GM19025 (cell line): ENCODE measurements at regions not wholly inside any gene's neighbourhood (a gene's known extent, or its start where the extent isn't known, plus 50 kb on each side); places are given as distances from the start of the nearest gene placed in this dataset.

Source experiments
- ATAC-seq: cut with Tn5 transposase; IDR thresholded peaks from one replicate; pipeline ENCODE4 v1.9.1; 2021; ENCODE audit warnings: mild to moderate bottlenecking, low read depth, moderate library complexity; ENCODE audit not compliant: unreplicated experiment

DNA sequence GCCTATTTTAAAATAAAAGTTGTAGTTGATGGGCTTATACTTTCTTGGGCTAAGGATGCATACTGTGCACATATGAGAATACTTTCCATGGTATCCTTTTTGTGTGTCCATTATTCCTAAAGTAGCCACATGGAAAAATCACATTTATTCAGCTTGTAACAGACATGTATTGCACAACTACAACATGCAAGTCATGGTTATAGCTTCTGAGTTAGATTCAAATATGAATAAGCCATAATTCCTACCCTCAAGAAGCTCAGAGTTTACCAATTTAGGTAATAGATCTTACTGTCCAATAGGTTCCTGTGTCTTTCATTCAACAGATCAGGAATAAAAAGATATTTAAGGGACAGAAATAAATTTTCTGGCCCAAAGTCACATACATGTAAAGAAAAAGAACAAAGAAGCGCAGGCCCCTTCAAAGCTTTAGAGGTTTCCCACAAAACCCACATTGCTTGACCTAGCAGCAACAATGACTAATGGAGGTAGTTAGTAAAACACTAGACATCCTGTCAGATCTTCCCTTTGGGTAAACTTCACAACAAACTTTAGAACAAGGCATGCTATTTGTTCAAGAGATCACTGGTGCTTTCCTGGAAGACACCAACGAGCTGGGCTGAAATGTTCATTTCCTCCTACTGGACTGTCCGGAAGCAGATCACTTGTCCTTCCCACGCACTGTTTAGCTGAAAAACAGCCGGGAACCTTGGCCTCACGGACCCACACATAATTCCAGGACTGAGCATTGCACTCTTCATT lies 78.4 kb upstream of the ITGA1 start:
- peak; percentile 70 for ATAC-seq

DNA sequence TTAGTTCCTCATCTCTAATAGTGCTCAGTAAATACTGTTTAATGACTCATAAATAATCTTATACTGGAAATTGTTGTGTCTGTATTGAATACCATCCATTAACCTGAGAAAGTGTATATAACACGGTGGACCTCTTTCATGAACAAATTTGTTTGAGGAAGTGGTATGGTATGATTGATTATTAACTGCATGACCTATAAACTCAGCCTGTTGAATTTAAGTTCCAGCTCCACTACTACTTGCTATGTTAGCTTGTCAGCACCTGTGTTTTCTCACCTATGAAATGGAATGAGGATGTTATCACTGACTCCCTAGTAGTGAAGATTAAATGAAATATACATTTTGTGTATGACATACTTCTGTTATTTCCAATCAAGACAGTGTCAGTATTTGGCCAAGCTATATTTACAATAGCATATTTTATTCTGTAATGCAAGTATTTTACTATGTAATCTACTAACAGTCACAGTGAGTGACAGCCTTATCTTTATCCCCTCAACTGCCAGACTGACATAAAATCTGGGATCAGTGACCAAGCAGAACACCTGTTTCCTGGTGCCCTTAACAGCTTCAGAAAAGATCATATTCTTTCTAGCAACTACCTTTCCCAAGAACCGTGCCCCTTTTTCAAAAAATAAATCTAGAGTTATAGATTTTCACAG lies 77.3 kb upstream of the ITGA1 start:
- no peak for ATAC-seq

GRCh38 chr5:52710972-52711596 lies 76.6 kb upstream of the ITGA1 start:
- ATAC-seq = no peak

DNA sequence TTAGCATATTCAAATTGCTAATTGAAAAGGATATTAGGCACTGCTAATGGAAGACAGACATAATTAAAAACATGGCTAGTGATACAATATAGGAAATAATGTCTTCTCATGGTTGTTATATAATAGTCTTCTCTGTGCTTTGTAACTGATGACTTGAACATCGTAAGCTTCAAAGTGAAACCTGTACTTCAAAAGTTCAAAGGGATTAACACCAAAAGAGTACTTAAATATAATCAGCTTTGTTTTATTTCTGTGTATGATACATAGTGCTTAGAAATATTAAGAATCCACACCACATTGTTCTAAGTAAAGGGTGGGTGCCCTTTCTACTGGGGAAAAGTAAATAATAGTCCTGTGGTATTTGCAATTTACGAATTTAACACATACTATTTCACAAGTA lies 75.4 kb upstream of the ITGA1 start:
- no peak for ATAC-seq

- no peak for ATAC-seq
Observed at GRCh38 chr5:52725065-52725746, 62.5 kb upstream of the ITGA1 start.

DNA sequence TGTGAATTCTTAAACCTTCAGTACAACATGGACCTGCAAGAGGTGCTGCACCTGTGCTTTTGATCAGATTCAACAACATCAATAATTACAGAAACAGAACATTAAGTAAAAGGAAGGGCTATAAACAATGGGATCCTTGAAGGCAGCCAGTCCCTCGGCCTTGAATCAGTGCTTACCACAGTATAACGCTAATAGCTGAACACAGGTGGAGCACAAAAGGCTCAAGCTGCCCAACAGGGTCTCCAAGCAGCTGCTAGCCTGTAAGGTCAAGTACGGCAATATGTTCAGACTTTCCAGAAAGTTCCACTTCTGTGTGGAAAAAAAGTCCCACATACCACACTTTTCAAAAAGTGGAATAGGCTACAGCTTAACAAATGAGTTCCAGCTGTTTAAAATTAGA lies 61.9 kb upstream of the ITGA1 start:
- no peak for ATAC-seq

- no peak for ATAC-seq
Observed at GRCh38 chr5:52727020-52727419, 60.7 kb upstream of the ITGA1 start.

DNA sequence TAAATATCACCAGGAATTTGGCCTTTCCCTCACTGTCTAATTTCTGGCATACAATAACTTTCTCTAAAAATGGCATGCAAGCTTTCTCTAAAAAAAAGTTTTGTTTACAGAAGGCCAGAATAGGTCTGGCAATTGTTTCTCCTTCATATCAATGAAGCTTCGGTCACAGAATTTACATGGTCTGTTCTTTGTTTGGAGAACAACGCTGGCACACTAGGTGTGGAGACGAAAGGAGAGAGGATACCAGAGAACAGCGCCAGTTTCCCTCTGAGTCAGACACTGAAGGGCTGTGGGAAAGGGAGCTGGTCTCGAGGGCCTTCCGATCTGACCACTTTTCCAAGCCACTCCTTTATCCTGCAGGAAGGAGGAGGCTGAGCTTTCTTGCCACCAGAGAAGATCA lies 60.1 kb upstream of the ITGA1 start:
- no peak for ATAC-seq

- ATAC-seq = no peak
Observed at GRCh38 chr5:52728224-52728623, 59.5 kb upstream of the ITGA1 start.

GRCh38 chr5:52728686-52729085 lies 59.0 kb upstream of the ITGA1 start:
- no peak for ATAC-seq

GRCh38 chr5:52731274-52732027 lies 56.3 kb upstream of the ITGA1 start:
- no peak for ATAC-seq

GRCh38 chr5:52734557-52734956 lies 53.2 kb upstream of the ITGA1 start:
- no peak for ATAC-seq

DNA sequence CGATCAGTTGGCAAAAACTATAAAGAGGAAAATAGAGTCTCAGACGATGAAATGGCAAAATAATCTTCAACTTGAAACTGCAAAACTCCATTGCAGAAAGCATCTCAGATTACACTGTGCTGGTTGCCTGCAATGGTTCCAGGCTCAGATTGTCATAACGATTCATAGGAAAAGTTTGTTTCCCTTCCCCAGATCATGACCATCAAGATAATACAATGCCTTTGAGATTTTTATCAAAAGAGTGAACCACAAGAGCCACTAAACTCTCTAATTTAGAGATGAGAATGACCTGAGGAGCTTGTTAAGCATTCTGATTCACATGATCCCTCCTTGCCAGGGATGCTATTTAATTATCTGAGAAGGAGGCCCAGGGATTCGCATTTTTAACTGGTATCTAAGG lies 52.6 kb upstream of the ITGA1 start:
- ATAC-seq = no peak
